ENCODE measurements at regions not wholly inside any gene's neighbourhood (a gene's known extent, or its start where the extent isn't known, plus 50 kb on each side); places are given as distances from the start of the nearest gene placed in this dataset.

- TF ChIP-seq CTCF (IDR thresholded peaks at IDR 0.05) (no peak), POLR2A (IDR thresholded peaks at IDR 0.05) (no peak)
- no peaks in the 10 kb centered on the region for H3K36me3 ChIP-seq
- no peaks in the 10 kb centered on the region for H3K27me3 ChIP-seq
- no peak overlapping the region for H3K4me3 ChIP-seq
- intact Hi-C loops (cut with DNase I; ENCODE audit: low total_unique reads): no loop called here
- no peak overlapping the region for H3K27ac ChIP-seq
- no peak for DNase-seq
- no peaks in the 10 kb centered on the region for H3K4me1 ChIP-seq
- H3K9me3 ChIP-seq: no peaks in the 10 kb centered on the region
These were observed 221.6 kb downstream of the BRINP2 start for GRCh38 chr1:177392336-177392735.

GRCh38 chr1:177385760-177386698 lies 215.3 kb downstream of the BRINP2 start:
- intact Hi-C loops (cut with DNase I; ENCODE audit: low total_unique reads): no loop called here
- H3K27ac ChIP-seq: no peak overlapping the region
- no peaks in the 10 kb centered on the region for H3K27me3 ChIP-seq
- H3K36me3 ChIP-seq: no peaks in the 10 kb centered on the region
- no peak for DNase-seq
- no peaks in the 10 kb centered on the region for H3K4me1 ChIP-seq
- no peak overlapping the region for H3K4me3 ChIP-seq
- H3K9me3 ChIP-seq: no peaks in the 10 kb centered on the region
- no peak for TF ChIP-seq POLR2A (IDR thresholded peaks at IDR 0.05)
- TF ChIP-seq CTCF (IDR thresholded peaks at IDR 0.05): no peak

- Histone ChIP-seq H3K4me3 (no peak overlapping the region), H3K27ac (no peak overlapping the region), H3K27me3 (no peaks in the 10 kb centered on the region), H3K36me3 (no peaks in the 10 kb centered on the region), H3K9me3 (no peaks in the 10 kb centered on the region), H3K4me1 (no peaks in the 10 kb centered on the region)
- intact Hi-C loops (cut with DNase I; ENCODE audit: low total_unique reads): no loop called here
- TF ChIP-seq POLR2A (IDR thresholded peaks at IDR 0.05): no peak
- TF ChIP-seq CTCF (IDR thresholded peaks at IDR 0.05): no peak
- no peak for DNase-seq
These were observed 213.7 kb downstream of the BRINP2 start for GRCh38 chr1:177384461-177384860.

- H3K36me3 ChIP-seq: no peaks in the 10 kb centered on the region
- no peak for DNase-seq
- no peaks in the 10 kb centered on the region for H3K9me3 ChIP-seq
- no peaks in the 10 kb centered on the region for H3K27me3 ChIP-seq
- TF ChIP-seq POLR2A (IDR thresholded peaks at IDR 0.05): no peak
- no peak for TF ChIP-seq CTCF (IDR thresholded peaks at IDR 0.05)
- H3K4me3 ChIP-seq: no peak overlapping the region
- H3K27ac ChIP-seq: no peak overlapping the region
- no peaks in the 10 kb centered on the region for H3K4me1 ChIP-seq
- intact Hi-C loops (cut with DNase I; ENCODE audit: low total_unique reads): no loop called here
These were observed 213.0 kb downstream of the BRINP2 start for GRCh38 chr1:177383715-177384114.

GRCh38 chr1:177377866-177378265 lies 207.1 kb downstream of the BRINP2 start:
- Histone ChIP-seq H3K4me1 (no peaks in the 10 kb centered on the region), H3K36me3 (no peaks in the 10 kb centered on the region), H3K4me3 (no peak overlapping the region), H3K9me3 (no peaks in the 10 kb centered on the region), H3K27me3 (no peaks in the 10 kb centered on the region), H3K27ac (no peak overlapping the region)
- TF ChIP-seq POLR2A (IDR thresholded peaks at IDR 0.05) (no peak), CTCF (IDR thresholded peaks at IDR 0.05) (no peak)
- DNase-seq: no peak
- intact Hi-C loops (cut with DNase I; ENCODE audit: low total_unique reads): no loop called here

Measured in uterus (tissue), 3 donors.